Neural crest cell (in vitro differentiated cells): ENCODE measurements at regions not wholly inside any gene's neighbourhood (a gene's known extent, or its start where the extent isn't known, plus 50 kb on each side); places are given as distances from the start of the nearest gene placed in this dataset. TPM values are rescaled to one million over a fixed set of nuclear protein-coding genes. Genes with fewer than 3 reads are reported as not detected.

ENCODE experiments used
- DNase-seq: peaks from one replicate; pipeline ENCODE4 v3.0.0; 2021; ENCODE audit warnings: low read depth, mixed read lengths, low spot score
- H3K27ac Mint-ChIP-seq: one replicate; pipeline ENCODE4 v1.8.0; 2021; ENCODE audit warnings: mild to moderate bottlenecking, mixed read lengths; ENCODE audit not compliant: unreplicated experiment
- H3K27me3 Mint-ChIP-seq: 2 replicates; pipeline ENCODE4 v1.8.0; 2021; ENCODE audit warnings: low read depth, mild to moderate bottlenecking, mixed read lengths
- H3K36me3 Mint-ChIP-seq: 2 replicates; pipeline ENCODE4 v1.8.0; 2021; ENCODE audit warnings: low read depth, mild to moderate bottlenecking, mixed read lengths
- H3K4me1 Mint-ChIP-seq: 2 replicates; pipeline ENCODE4 v1.8.0; 2021; ENCODE audit warnings: mixed read lengths
- H3K4me3 Mint-ChIP-seq: one replicate; pipeline ENCODE4 v1.8.0; 2021; ENCODE audit warnings: mild to moderate bottlenecking, mixed read lengths
- H3K9me3 Mint-ChIP-seq: 2 replicates; pipeline ENCODE4 v1.8.0; 2021; ENCODE audit warnings: mixed read lengths
- CTCF ChIP-seq: fragments of 200-600 bp; sonication (generic); conservative IDR thresholded peaks from 2 replicates; pipeline ENCODE4 v1.5.0; 2021; ENCODE audit warnings: antibody characterized with exemption, mild to moderate bottlenecking
- microRNA-seq: library from miRNA; unstranded; fragments of <30 nt; microRNA quantifications from one replicate; pipeline ENCODE4, GENCODE V29; 2020

GRCh38 chr2:207478572-207478971 is 51.2 kb upstream of the CREB1 start:
- H3K9me3 Mint-ChIP-seq: no peaks in the 10 kb centered on the region
- no peaks in the 10 kb centered on the region for H3K36me3 Mint-ChIP-seq
- no peak overlapping the region for H3K27ac Mint-ChIP-seq
- TF ChIP-seq CTCF: no peak
- no peak for DNase-seq
- no peak overlapping the region for H3K4me3 Mint-ChIP-seq
- H3K27me3 Mint-ChIP-seq: peaks cover 9% of the 10 kb centered on the region
- H3K4me1 Mint-ChIP-seq: peaks cover 8% of the 10 kb centered on the region

GRCh38 chr2:207479198-207479785 is 50.5 kb upstream of the CREB1 start:
- H3K36me3 Mint-ChIP-seq: no peaks in the 10 kb centered on the region
- H3K9me3 Mint-ChIP-seq: no peaks in the 10 kb centered on the region
- peaks cover 4% of the 10 kb centered on the region for H3K4me1 Mint-ChIP-seq
- H3K27me3 Mint-ChIP-seq: peaks cover 9% of the 10 kb centered on the region
- H3K27ac Mint-ChIP-seq: no peak overlapping the region
- TF ChIP-seq CTCF: no peak
- DNase-seq: no peak
- no peak overlapping the region for H3K4me3 Mint-ChIP-seq

Small RNAs in the stretch of these regions (microRNA-seq; reads per million reads assigned to microRNA genes)
- gene MIR1302-4: not detected
